ENCODE measurements at regions not wholly inside any gene's neighbourhood (a gene's known extent, or its start where the extent isn't known, plus 50 kb on each side); places are given as distances from the start of the nearest gene placed in this dataset.

- no peak for TF ChIP-seq CTCF (IDR thresholded peaks at IDR 0.05; ENCODE audit: low read depth, low read length)
- no peak for DNase-seq (ENCODE audit: extremely low read depth, low read depth)
Measured at GRCh38 chr15:29471306-29471705, 201.7 kb upstream of the NSMCE3 start.

GRCh38 chr15:29470794-29471193 is 201.2 kb upstream of the NSMCE3 start:
- TF ChIP-seq CTCF (IDR thresholded peaks at IDR 0.05; ENCODE audit: low read depth, low read length), result no peak

GRCh38 chr15:29470311-29470710 is 200.7 kb upstream of the NSMCE3 start:
- TF ChIP-seq CTCF (IDR thresholded peaks at IDR 0.05; ENCODE audit: low read depth, low read length), result no peak
- DNase-seq (ENCODE audit: extremely low read depth, low read depth), result no peak

More at GRCh38 chr15:29470794-29471193, 201.2 kb upstream of the NSMCE3 start:
- no peak for DNase-seq (ENCODE audit: extremely low read depth, low read depth)

- TF ChIP-seq CTCF (IDR thresholded peaks at IDR 0.05; ENCODE audit: low read depth, low read length), result no peak
- DNase-seq (ENCODE audit: extremely low read depth, low read depth), result no peak
Measured at GRCh38 chr15:29468899-29469298, 199.3 kb upstream of the NSMCE3 start.

- no peak for DNase-seq (ENCODE audit: extremely low read depth, low read depth)
- no peak for TF ChIP-seq CTCF (IDR thresholded peaks at IDR 0.05; ENCODE audit: low read depth, low read length)
Measured at GRCh38 chr15:29467091-29467490, 197.5 kb upstream of the NSMCE3 start.

GRCh38 chr15:29466292-29466691 is 196.7 kb upstream of the NSMCE3 start:
- TF ChIP-seq CTCF (IDR thresholded peaks at IDR 0.05; ENCODE audit: low read depth, low read length), result no peak
- no peak for DNase-seq (ENCODE audit: extremely low read depth, low read depth)

GRCh38 chr15:29465816-29466215 is 196.2 kb upstream of the NSMCE3 start:
- DNase-seq (ENCODE audit: extremely low read depth, low read depth), result no peak
- no peak for TF ChIP-seq CTCF (IDR thresholded peaks at IDR 0.05; ENCODE audit: low read depth, low read length)

Data from AG09319 (cell line).